ENCODE measurements at regions not wholly inside any gene's neighbourhood (a gene's known extent, or its start where the extent isn't known, plus 50 kb on each side); places are given as distances from the start of the nearest gene placed in this dataset.

GRCh38 chr13:21757763-21758162 is 86.9 kb downstream of the FGF9 start:
- H3K9ac ChIP-seq (ENCODE audit: low read depth in 1 of 3, low read length in 3 of 3) = no peak overlapping the region
- H3K27me3 ChIP-seq (ENCODE audit: control insufficient read depth in 3 of 3, insufficient read depth in 3 of 3, low read length in 3 of 3) = no peaks in the 10 kb centered on the region
- no peaks in the 10 kb centered on the region for H3K36me3 ChIP-seq (ENCODE audit: control insufficient read depth in 3 of 3, insufficient read depth in 3 of 3, low read length in 3 of 3)
- H3K9me3 ChIP-seq (ENCODE audit: control insufficient read depth in 3 of 3, low read length in 3 of 3) = no peaks in the 10 kb centered on the region
- H3K27ac ChIP-seq (ENCODE audit: low read depth, low read length) = no peak overlapping the region
- H3K4me1 ChIP-seq (ENCODE audit: control insufficient read depth in 3 of 3, insufficient read depth in 3 of 3, low read length in 3 of 3) = peaks cover 0 to 2% (median 0%) of the 10 kb centered on the region in 3 donors
- H3K4me3 ChIP-seq (ENCODE audit: low read length in 3 of 3) = no peak overlapping the region

GRCh38 chr13:21758441-21758840 is 87.6 kb downstream of the FGF9 start:
- no peak overlapping the region for H3K4me3 ChIP-seq (ENCODE audit: low read length in 3 of 3)
- no peak overlapping the region for H3K9ac ChIP-seq (ENCODE audit: low read depth in 1 of 3, low read length in 3 of 3)
- peaks cover 0 to 5% (median 0%) of the 10 kb centered on the region in 3 donors for H3K4me1 ChIP-seq (ENCODE audit: control insufficient read depth in 3 of 3, insufficient read depth in 3 of 3, low read length in 3 of 3)
- no peaks in the 10 kb centered on the region for H3K36me3 ChIP-seq (ENCODE audit: control insufficient read depth in 3 of 3, insufficient read depth in 3 of 3, low read length in 3 of 3)
- H3K9me3 ChIP-seq (ENCODE audit: control insufficient read depth in 3 of 3, low read length in 3 of 3) = no peaks in the 10 kb centered on the region
- no peak overlapping the region for H3K27ac ChIP-seq (ENCODE audit: low read depth, low read length)
- no peaks in the 10 kb centered on the region for H3K27me3 ChIP-seq (ENCODE audit: control insufficient read depth in 3 of 3, insufficient read depth in 3 of 3, low read length in 3 of 3)

- Histone ChIP-seq H3K9me3 (ENCODE audit: control insufficient read depth in 3 of 3, low read length in 3 of 3) (no peaks in the 10 kb centered on the region), H3K9ac (ENCODE audit: low read depth in 1 of 3, low read length in 3 of 3) (no peak overlapping the region), H3K36me3 (ENCODE audit: control insufficient read depth in 3 of 3, insufficient read depth in 3 of 3, low read length in 3 of 3) (no peaks in the 10 kb centered on the region), H3K4me1 (ENCODE audit: control insufficient read depth in 3 of 3, insufficient read depth in 3 of 3, low read length in 3 of 3) (peaks cover 0 to 5% (median 0%) of the 10 kb centered on the region in 3 donors), H3K27me3 (ENCODE audit: control insufficient read depth in 3 of 3, insufficient read depth in 3 of 3, low read length in 3 of 3) (no peaks in the 10 kb centered on the region), H3K27ac (ENCODE audit: low read depth, low read length) (no peak overlapping the region), H3K4me3 (ENCODE audit: low read length in 3 of 3) (no peak overlapping the region)
Measured at GRCh38 chr13:21759463-21759862, 88.6 kb downstream of the FGF9 start.

GRCh38 chr13:21759911-21760310 is 89.0 kb downstream of the FGF9 start:
- no peak overlapping the region for H3K4me3 ChIP-seq (ENCODE audit: low read length in 3 of 3)
- H3K27me3 ChIP-seq (ENCODE audit: control insufficient read depth in 3 of 3, insufficient read depth in 3 of 3, low read length in 3 of 3) = no peaks in the 10 kb centered on the region
- H3K36me3 ChIP-seq (ENCODE audit: control insufficient read depth in 3 of 3, insufficient read depth in 3 of 3, low read length in 3 of 3) = no peaks in the 10 kb centered on the region
- H3K4me1 ChIP-seq (ENCODE audit: control insufficient read depth in 3 of 3, insufficient read depth in 3 of 3, low read length in 3 of 3) = peaks cover 0 to 5% (median 0%) of the 10 kb centered on the region in 3 donors
- no peak overlapping the region for H3K9ac ChIP-seq (ENCODE audit: low read depth in 1 of 3, low read length in 3 of 3)
- H3K27ac ChIP-seq (ENCODE audit: low read depth, low read length) = no peak overlapping the region
- H3K9me3 ChIP-seq (ENCODE audit: control insufficient read depth in 3 of 3, low read length in 3 of 3) = no peaks in the 10 kb centered on the region

GRCh38 chr13:21761770-21762169 is 90.9 kb downstream of the FGF9 start:
- H3K27ac ChIP-seq (ENCODE audit: low read depth, low read length) = no peak overlapping the region
- H3K27me3 ChIP-seq (ENCODE audit: control insufficient read depth in 3 of 3, insufficient read depth in 3 of 3, low read length in 3 of 3) = no peaks in the 10 kb centered on the region
- H3K36me3 ChIP-seq (ENCODE audit: control insufficient read depth in 3 of 3, insufficient read depth in 3 of 3, low read length in 3 of 3) = no peaks in the 10 kb centered on the region
- H3K4me3 ChIP-seq (ENCODE audit: low read length in 3 of 3) = no peak overlapping the region
- H3K9me3 ChIP-seq (ENCODE audit: control insufficient read depth in 3 of 3, low read length in 3 of 3) = no peaks in the 10 kb centered on the region
- peaks cover 0 to 5% (median 0%) of the 10 kb centered on the region in 3 donors for H3K4me1 ChIP-seq (ENCODE audit: control insufficient read depth in 3 of 3, insufficient read depth in 3 of 3, low read length in 3 of 3)
- H3K9ac ChIP-seq (ENCODE audit: low read depth in 1 of 3, low read length in 3 of 3) = no peak overlapping the region

GRCh38 chr13:21762512-21762911 is 91.6 kb downstream of the FGF9 start:
- no peaks in the 10 kb centered on the region for H3K9me3 ChIP-seq (ENCODE audit: control insufficient read depth in 3 of 3, low read length in 3 of 3)
- H3K4me1 ChIP-seq (ENCODE audit: control insufficient read depth in 3 of 3, insufficient read depth in 3 of 3, low read length in 3 of 3) = peaks cover 0 to 5% (median 0%) of the 10 kb centered on the region in 3 donors
- no peaks in the 10 kb centered on the region for H3K27me3 ChIP-seq (ENCODE audit: control insufficient read depth in 3 of 3, insufficient read depth in 3 of 3, low read length in 3 of 3)
- H3K27ac ChIP-seq (ENCODE audit: low read depth, low read length) = no peak overlapping the region
- no peaks in the 10 kb centered on the region for H3K36me3 ChIP-seq (ENCODE audit: control insufficient read depth in 3 of 3, insufficient read depth in 3 of 3, low read length in 3 of 3)
- no peak overlapping the region for H3K4me3 ChIP-seq (ENCODE audit: low read length in 3 of 3)
- no peak overlapping the region for H3K9ac ChIP-seq (ENCODE audit: low read depth in 1 of 3, low read length in 3 of 3)

GRCh38 chr13:21767032-21767431 is 96.2 kb downstream of the FGF9 start:
- Histone ChIP-seq H3K27ac (ENCODE audit: low read depth, low read length) (no peak overlapping the region), H3K36me3 (ENCODE audit: control insufficient read depth in 3 of 3, insufficient read depth in 3 of 3, low read length in 3 of 3) (no peaks in the 10 kb centered on the region), H3K4me3 (ENCODE audit: low read length in 3 of 3) (no peak overlapping the region), H3K9ac (ENCODE audit: low read depth in 1 of 3, low read length in 3 of 3) (no peak overlapping the region), H3K4me1 (ENCODE audit: control insufficient read depth in 3 of 3, insufficient read depth in 3 of 3, low read length in 3 of 3) (peaks cover 0 to 5% (median 0%) of the 10 kb centered on the region in 3 donors), H3K9me3 (ENCODE audit: control insufficient read depth in 3 of 3, low read length in 3 of 3) (no peaks in the 10 kb centered on the region), H3K27me3 (ENCODE audit: control insufficient read depth in 3 of 3, insufficient read depth in 3 of 3, low read length in 3 of 3) (no peaks in the 10 kb centered on the region)

- Histone ChIP-seq H3K9me3 (ENCODE audit: control insufficient read depth in 3 of 3, low read length in 3 of 3) (no peaks in the 10 kb centered on the region), H3K27ac (ENCODE audit: low read depth, low read length) (no peak overlapping the region), H3K4me3 (ENCODE audit: low read length in 3 of 3) (no peak overlapping the region), H3K27me3 (ENCODE audit: control insufficient read depth in 3 of 3, insufficient read depth in 3 of 3, low read length in 3 of 3) (no peaks in the 10 kb centered on the region), H3K36me3 (ENCODE audit: control insufficient read depth in 3 of 3, insufficient read depth in 3 of 3, low read length in 3 of 3) (no peaks in the 10 kb centered on the region), H3K9ac (ENCODE audit: low read depth in 1 of 3, low read length in 3 of 3) (no peak overlapping the region), H3K4me1 (ENCODE audit: control insufficient read depth in 3 of 3, insufficient read depth in 3 of 3, low read length in 3 of 3) (no peaks in the 10 kb centered on the region)
Measured at GRCh38 chr13:21771075-21771474, 100.2 kb downstream of the FGF9 start.

- Histone ChIP-seq H3K4me1 (ENCODE audit: control insufficient read depth in 3 of 3, insufficient read depth in 3 of 3, low read length in 3 of 3) (no peaks in the 10 kb centered on the region), H3K4me3 (ENCODE audit: low read length in 3 of 3) (no peak overlapping the region), H3K27me3 (ENCODE audit: control insufficient read depth in 3 of 3, insufficient read depth in 3 of 3, low read length in 3 of 3) (no peaks in the 10 kb centered on the region), H3K9me3 (ENCODE audit: control insufficient read depth in 3 of 3, low read length in 3 of 3) (peaks cover 0 to 5% (median 5%) of the 10 kb centered on the region in 3 donors), H3K9ac (ENCODE audit: low read depth in 1 of 3, low read length in 3 of 3) (no peak overlapping the region), H3K27ac (ENCODE audit: low read depth, low read length) (peak overlapping the region; percentile 20), H3K36me3 (ENCODE audit: control insufficient read depth in 3 of 3, insufficient read depth in 3 of 3, low read length in 3 of 3) (no peaks in the 10 kb centered on the region)
Measured at GRCh38 chr13:21777166-21777565, 106.3 kb downstream of the FGF9 start.

GRCh38 chr13:21777813-21778212 is 106.9 kb downstream of the FGF9 start:
- H3K4me3 ChIP-seq (ENCODE audit: low read length in 3 of 3) = no peak overlapping the region
- no peaks in the 10 kb centered on the region for H3K4me1 ChIP-seq (ENCODE audit: control insufficient read depth in 3 of 3, insufficient read depth in 3 of 3, low read length in 3 of 3)
- H3K9ac ChIP-seq (ENCODE audit: low read depth in 1 of 3, low read length in 3 of 3) = no peak overlapping the region
- H3K27ac ChIP-seq (ENCODE audit: low read depth, low read length) = peak overlapping the region; percentile 20
- H3K27me3 ChIP-seq (ENCODE audit: control insufficient read depth in 3 of 3, insufficient read depth in 3 of 3, low read length in 3 of 3) = no peaks in the 10 kb centered on the region
- H3K36me3 ChIP-seq (ENCODE audit: control insufficient read depth in 3 of 3, insufficient read depth in 3 of 3, low read length in 3 of 3) = no peaks in the 10 kb centered on the region
- peaks cover 0 to 5% (median 5%) of the 10 kb centered on the region in 3 donors for H3K9me3 ChIP-seq (ENCODE audit: control insufficient read depth in 3 of 3, low read length in 3 of 3)

- Histone ChIP-seq H3K9me3 (ENCODE audit: control insufficient read depth in 3 of 3, low read length in 3 of 3) (peaks cover 0 to 5% (median 5%) of the 10 kb centered on the region in 3 donors), H3K27ac (ENCODE audit: low read depth, low read length) (no peak overlapping the region), H3K9ac (ENCODE audit: low read depth in 1 of 3, low read length in 3 of 3) (no peak overlapping the region), H3K4me3 (ENCODE audit: low read length in 3 of 3) (no peak overlapping the region), H3K36me3 (ENCODE audit: control insufficient read depth in 3 of 3, insufficient read depth in 3 of 3, low read length in 3 of 3) (no peaks in the 10 kb centered on the region), H3K27me3 (ENCODE audit: control insufficient read depth in 3 of 3, insufficient read depth in 3 of 3, low read length in 3 of 3) (no peaks in the 10 kb centered on the region), H3K4me1 (ENCODE audit: control insufficient read depth in 3 of 3, insufficient read depth in 3 of 3, low read length in 3 of 3) (no peaks in the 10 kb centered on the region)
Measured at GRCh38 chr13:21782736-21783135, 111.9 kb downstream of the FGF9 start.

Data from skeletal muscle tissue (tissue), 3 donors.